Adrenal gland (tissue), 5 donors: ENCODE measurements at regions not wholly inside any gene's neighbourhood (a gene's known extent, or its start where the extent isn't known, plus 50 kb on each side); places are given as distances from the start of the nearest gene placed in this dataset.

ENCODE experiments used
- CTCF ChIP-seq, 6 experiments: fragments of 450-650 bp in 4 of 6; fragments of 200-600 bp in 2 of 6; sonication (generic) in 1 of 6; IDR thresholded peaks; 1 replicate in 5 of 6; 2 replicates in 1 of 6; pipeline versions ENCODE4 v1.5.1 to v1.8.0; 2016 to 2021; ENCODE audit warnings: antibody characterized with exemption in 6 of 6, mild to moderate bottlenecking in 2 of 6, moderate library complexity in 1 of 6
- POLR2A ChIP-seq, 2 donors: fragments of 450-650 bp; IDR thresholded peaks; one replicate each; pipeline ENCODE4 v1.6.1; 2017; ENCODE audit warnings: antibody characterized with exemption in 2 of 2, mild to moderate bottlenecking in 2 of 2, moderate library complexity in 1 of 2
- donor health status: DM: no; HTN: no; CAD: no.

DNA sequence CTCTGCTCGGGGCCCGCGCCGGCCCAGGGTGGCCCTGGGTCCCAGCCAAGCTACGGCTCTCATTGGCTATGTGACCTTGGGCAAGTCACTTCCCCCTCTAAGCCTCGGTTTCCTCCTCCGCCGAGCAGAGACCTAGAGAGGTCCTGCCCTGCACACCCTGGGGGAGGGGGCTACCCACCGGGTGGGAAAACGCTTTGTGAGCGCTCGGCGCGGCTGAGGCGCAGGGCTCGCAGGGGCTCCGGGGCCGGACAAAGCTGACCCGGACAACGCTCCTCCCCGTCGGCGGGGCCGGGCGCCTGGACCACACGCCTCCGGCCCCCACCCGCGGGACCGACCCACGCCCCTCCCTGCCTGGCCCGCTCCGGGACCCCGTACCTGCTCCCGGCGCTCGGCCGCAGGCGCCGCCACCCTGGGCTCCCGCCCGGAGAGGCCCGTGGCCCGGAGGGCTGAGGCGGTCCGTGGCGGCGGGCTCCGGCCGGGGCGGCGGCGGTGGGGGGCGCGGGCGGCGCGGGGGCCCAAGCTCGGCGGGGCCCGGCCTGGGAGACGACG lies 85.7 kb upstream of the MELK start:
- TF ChIP-seq CTCF (IDR thresholded peaks at IDR 0.05) (no peak), POLR2A (IDR thresholded peaks at IDR 0.05) (no peak)
